A673 (cell line): ENCODE measurements at regions not wholly inside any gene's neighbourhood (a gene's known extent, or its start where the extent isn't known, plus 50 kb on each side); places are given as distances from the start of the nearest gene placed in this dataset.

Experiments
- BruUV-seq: library from RNA; stranded (reverse); fragments of 400-500 nt; replicated peaks from 2 replicates; lab custom pipeline; 2021; lab: Mats Ljungman, UMichigan
- CTCF ChIA-PET: fragments of 300-600 bp; sonication (Branson Sonifier 250); formaldehyde crosslinking; loops from one replicate; lab custom pipeline; 2022; ENCODE audit warnings: antibody characterized with exemption; lab: Charles Lee
- POLR2A ChIA-PET: fragments of 300-600 bp; sonication (Branson Sonifier 250); formaldehyde crosslinking; loops from one replicate; lab custom pipeline; 2022; ENCODE audit warnings: antibody characterized with exemption; ENCODE audit not compliant: low non-redundant PET; lab: Charles Lee
- DNase-seq: peaks from one replicate; pipeline ENCODE4 v3.0.0-alpha.2; 2015; ENCODE audit warnings: low spot score
- H3K27ac ChIP-seq: fragments of 200-600 bp; sonication (generic); 2 replicates; pipeline ENCODE4 v1.5.1; 2016; ENCODE audit warnings: mixed run types, low read depth, mild to moderate bottlenecking, mixed read lengths, antibody characterized with exemption, low read length; ENCODE audit not compliant: poor library complexity, severe bottlenecking
- H3K27me3 ChIP-seq: fragments of 200-600 bp; sonication (generic); replicated peaks from 2 replicates; pipeline ENCODE4 v1.6.1; 2017; ENCODE audit warnings: mixed run types, low read depth, mild to moderate bottlenecking, mixed read lengths, antibody characterized with exemption, low read length; ENCODE audit not compliant: insufficient read depth, poor library complexity
- H3K36me3 ChIP-seq: fragments of 200-600 bp; sonication (generic); 2 replicates; pipeline ENCODE4 v1.6.1; 2016; ENCODE audit warnings: mixed run types, mild to moderate bottlenecking, mixed read lengths, antibody characterized with exemption, low read length; ENCODE audit not compliant: insufficient read depth, poor library complexity, severe bottlenecking
- H3K4me1 ChIP-seq: fragments of 200-600 bp; sonication (generic); 2 replicates; pipeline ENCODE4 v1.6.1; 2017; ENCODE audit warnings: mixed run types, mild to moderate bottlenecking, mixed read lengths, antibody characterized with exemption, low read length; ENCODE audit not compliant: insufficient read depth, poor library complexity, severe bottlenecking
- H3K4me3 ChIP-seq: fragments of 200-600 bp; sonication (generic); 2 replicates; pipeline ENCODE4 v1.5.1; 2016; ENCODE audit warnings: low read depth, mixed run types, mild to moderate bottlenecking, mixed read lengths, low read length; ENCODE audit not compliant: poor library complexity, severe bottlenecking
- H3K9me3 ChIP-seq: fragments of 200-600 bp; sonication (generic); 2 replicates; pipeline ENCODE4 v1.6.1; 2016; ENCODE audit warnings: mixed run types, low read depth, mild to moderate bottlenecking, mixed read lengths, antibody characterized with exemption, low read length; ENCODE audit not compliant: poor library complexity, severe bottlenecking
- CTCF ChIP-seq: fragments of 300-800, 200-600 bp; sonication (generic); conservative IDR thresholded peaks from 2 replicates; pipeline ENCODE4 v1.5.1; 2017; ENCODE audit warnings: low read depth, mild to moderate bottlenecking, antibody characterized with exemption, low read length, moderate library complexity, mixed read lengths
- EZH2 ChIP-seq: fragments of 200-600 bp; sonication (generic); IDR thresholded peaks from 2 replicates; pipeline ENCODE4 v1.6.1; 2017; ENCODE audit warnings: borderline replicate concordance, low read depth, mild to moderate bottlenecking, mixed read lengths, antibody characterized with exemption, low read length; ENCODE audit not compliant: poor library complexity, severe bottlenecking
- intact Hi-C: fragments of 100-400 bp; cut with micrococcal nuclease; formaldehyde crosslinking; loops from one replicate; pipeline ENCODE4 v1.10.0; 2022; ENCODE audit not compliant: unreplicated experiment

GRCh38 chr2:18842836-18843235 lies 253.5 kb upstream of the NT5C1B start:
- no TSS peak for BruUV-seq
- H3K4me3 ChIP-seq = no peak overlapping the region

GRCh38 chr2:18841248-18842150 lies 252.1 kb upstream of the NT5C1B start:
- TF ChIP-seq CTCF (no peak), EZH2 (no peak)
- no peak overlapping the region for H3K4me3 ChIP-seq
- BruUV-seq = no TSS peak
- H3K27ac ChIP-seq = no peak overlapping the region
- ChIA-PET POLR2A (no interaction called here), CTCF (no interaction called here)
- intact Hi-C loops = no loop called here
- H3K4me1 ChIP-seq = no peaks in the 10 kb centered on the region
- no peaks in the 10 kb centered on the region for H3K36me3 ChIP-seq
- no peaks in the 10 kb centered on the region for H3K9me3 ChIP-seq
- DNase-seq = no peak
- H3K27me3 ChIP-seq = peaks cover 5% of the 10 kb centered on the region

More at GRCh38 chr2:18842836-18843235, 253.5 kb upstream of the NT5C1B start:
- no peak overlapping the region for H3K27ac ChIP-seq
- intact Hi-C loops = no loop called here
- CTCF ChIA-PET = no interaction called here
- POLR2A ChIA-PET = no interaction called here
- no peaks in the 10 kb centered on the region for H3K9me3 ChIP-seq
- no peak for TF ChIP-seq EZH2
- TF ChIP-seq CTCF = no peak
- no peaks in the 10 kb centered on the region for H3K4me1 ChIP-seq
- DNase-seq = no peak
- peaks cover 5% of the 10 kb centered on the region for H3K27me3 ChIP-seq
- H3K36me3 ChIP-seq = no peaks in the 10 kb centered on the region

GRCh38 chr2:18837240-18837639 lies 247.9 kb upstream of the NT5C1B start:
- no peaks in the 10 kb centered on the region for H3K27me3 ChIP-seq
- H3K36me3 ChIP-seq = no peaks in the 10 kb centered on the region
- ChIA-PET POLR2A (no interaction called here), CTCF (no interaction called here)
- BruUV-seq = no TSS peak
- no peak overlapping the region for H3K4me3 ChIP-seq
- TF ChIP-seq EZH2 (no peak), CTCF (no peak)
- no peak overlapping the region for H3K27ac ChIP-seq
- H3K9me3 ChIP-seq = no peaks in the 10 kb centered on the region
- intact Hi-C loops = no loop called here
- no peaks in the 10 kb centered on the region for H3K4me1 ChIP-seq
- DNase-seq = no peak
